ENCODE measurements at regions not wholly inside any gene's neighbourhood (a gene's known extent, or its start where the extent isn't known, plus 50 kb on each side); places are given as distances from the start of the nearest gene placed in this dataset.

- ATAC-seq: no peak
These were observed 239.1 kb upstream of the DKK2 start for GRCh38 chr4:107275225-107275624.

GRCh38 chr4:107270614-107271013 lies 234.5 kb upstream of the DKK2 start:
- DNase-seq (ENCODE audit: missing footprints) (no peak), ATAC-seq (no peak)
- intact Hi-C loops (cut with DNase I): no loop called here

More at GRCh38 chr4:107275225-107275624, 239.1 kb upstream of the DKK2 start:
- DNase-seq (ENCODE audit: missing footprints): no peak
- intact Hi-C loops (cut with DNase I): no loop called here

GRCh38 chr4:107269175-107269574 lies 233.1 kb upstream of the DKK2 start:
- DNase-seq (ENCODE audit: missing footprints): no peak
- no peak for ATAC-seq
- intact Hi-C loops (cut with DNase I): no loop called here

GRCh38 chr4:107265859-107266258 lies 229.7 kb upstream of the DKK2 start:
- no peak for DNase-seq (ENCODE audit: missing footprints)
- intact Hi-C loops (cut with DNase I): no loop called here
- ATAC-seq: no peak

GRCh38 chr4:107261241-107261874 lies 225.2 kb upstream of the DKK2 start:
- no peak for ATAC-seq
- DNase-seq (ENCODE audit: missing footprints): no peak
- intact Hi-C loops (cut with DNase I): no loop called here

GRCh38 chr4:107258359-107258758 lies 222.2 kb upstream of the DKK2 start:
- no peak for ATAC-seq
- no peak for DNase-seq (ENCODE audit: missing footprints)
- intact Hi-C loops (cut with DNase I): no loop called here

GRCh38 chr4:107255596-107255995 lies 219.5 kb upstream of the DKK2 start:
- ATAC-seq: no peak
- intact Hi-C loops (cut with DNase I): no loop called here
- no peak for DNase-seq (ENCODE audit: missing footprints)

GRCh38 chr4:107255114-107255513 lies 219.0 kb upstream of the DKK2 start:
- intact Hi-C loops (cut with DNase I): no loop called here
- DNase-seq (ENCODE audit: missing footprints) (no peak), ATAC-seq (no peak)

- intact Hi-C loops (cut with DNase I): no loop called here
These were observed 217.5 kb upstream of the DKK2 start for GRCh38 chr4:107253579-107254068.

GRCh38 chr4:107253090-107253489 lies 217.0 kb upstream of the DKK2 start:
- DNase-seq (ENCODE audit: missing footprints) (no peak), ATAC-seq (no peak)
- intact Hi-C loops (cut with DNase I): no loop called here

More at GRCh38 chr4:107253579-107254068, 217.5 kb upstream of the DKK2 start:
- ATAC-seq (no peak), DNase-seq (ENCODE audit: missing footprints) (no peak)

GRCh38 chr4:107252571-107252970 lies 216.5 kb upstream of the DKK2 start:
- intact Hi-C loops (cut with DNase I): no loop called here
- ATAC-seq (no peak), DNase-seq (ENCODE audit: missing footprints) (no peak)

- ATAC-seq (no peak), DNase-seq (ENCODE audit: missing footprints) (no peak)
- intact Hi-C loops (cut with DNase I): no loop called here
These were observed 212.5 kb upstream of the DKK2 start for GRCh38 chr4:107248571-107248970.

- DNase-seq (ENCODE audit: missing footprints): no peak
- intact Hi-C loops (cut with DNase I): no loop called here
- ATAC-seq: no peak
These were observed 211.6 kb upstream of the DKK2 start for GRCh38 chr4:107247738-107248137.

GRCh38 chr4:107246761-107247160 lies 210.6 kb upstream of the DKK2 start:
- ATAC-seq (no peak), DNase-seq (ENCODE audit: missing footprints) (no peak)
- intact Hi-C loops (cut with DNase I): no loop called here

- ATAC-seq (no peak), DNase-seq (ENCODE audit: missing footprints) (no peak)
- intact Hi-C loops (cut with DNase I): no loop called here
These were observed 207.1 kb upstream of the DKK2 start for GRCh38 chr4:107243141-107243781.

- ATAC-seq: no peak
- intact Hi-C loops (cut with DNase I): no loop called here
- no peak for DNase-seq (ENCODE audit: missing footprints)
These were observed 184.9 kb upstream of the DKK2 start for GRCh38 chr4:107220976-107221375.

- ATAC-seq: no peak
- DNase-seq (ENCODE audit: missing footprints): no peak
- intact Hi-C loops (cut with DNase I): no loop called here
These were observed 183.6 kb upstream of the DKK2 start for GRCh38 chr4:107219681-107220080.

- no peak for DNase-seq (ENCODE audit: missing footprints)
- intact Hi-C loops (cut with DNase I): no loop called here
These were observed 180.3 kb upstream of the DKK2 start for GRCh38 chr4:107216379-107216778.

GRCh38 chr4:107215222-107215621 lies 179.1 kb upstream of the DKK2 start:
- intact Hi-C loops (cut with DNase I): no loop called here
- DNase-seq (ENCODE audit: missing footprints) (no peak), ATAC-seq (no peak)

More at GRCh38 chr4:107216379-107216778, 180.3 kb upstream of the DKK2 start:
- no peak for ATAC-seq

GRCh38 chr4:107213880-107214279 lies 177.8 kb upstream of the DKK2 start:
- no peak for DNase-seq (ENCODE audit: missing footprints)
- ATAC-seq: no peak
- intact Hi-C loops (cut with DNase I): no loop called here

- intact Hi-C loops (cut with DNase I): no loop called here
- DNase-seq (ENCODE audit: missing footprints) (no peak), ATAC-seq (no peak)
These were observed 177.3 kb upstream of the DKK2 start for GRCh38 chr4:107213410-107213809.

Measured in Right ventricle myocardium inferior (tissue), 1 donor.